ENCODE measurements at regions not wholly inside any gene's neighbourhood (a gene's known extent, or its start where the extent isn't known, plus 50 kb on each side); places are given as distances from the start of the nearest gene placed in this dataset.

- H3K4me3 ChIP-seq (replicated peaks in 1 of 3; ENCODE audit: low read depth in 2 of 3, low read length in 3 of 3), result no peak overlapping the region
- TF ChIP-seq CTCF (IDR thresholded peaks at IDR 0.05), result no peak
- DNase-seq, result no peak
- intact Hi-C loops (cut with micrococcal nuclease), result no loop called here
- no peaks in the 10 kb centered on the region for H3K4me1 ChIP-seq (ENCODE audit: control insufficient read depth in 1 of 2, insufficient read depth in 2 of 2, low read length in 2 of 2)
- Mint-ChIP-seq H3K27ac (no peak overlapping the region), H3K4me1 (no peaks in the 10 kb centered on the region), H3K9me3 (peaks cover 0 to 9% (median 3%) of the 10 kb centered on the region in 7 donors), H3K4me3 (no peak overlapping the region), H3K36me3 (no peaks in the 10 kb centered on the region), H3K27me3 (ENCODE audit: low read depth in 3 of 3) (peaks cover 0 to 3% (median 0%) of the 10 kb centered on the region in 3 donors)
- no peak overlapping the region for H3K4me2 ChIP-seq (replicated peaks; ENCODE audit: extremely low read depth, low read length, poor library complexity, severe bottlenecking)
- peaks cover 8 to 10% of the 10 kb centered on the region in 2 donors for H3K9me3 ChIP-seq (replicated peaks in 1 of 2; ENCODE audit: control insufficient read depth in 1 of 2, insufficient read depth in 1 of 2, low read length in 2 of 2)
- H3K27me3 ChIP-seq (ENCODE audit: control insufficient read depth in 2 of 2, insufficient read depth in 2 of 2, low read length in 2 of 2), result no peaks in the 10 kb centered on the region
- no CpG with 5 or more reads among the region's 5 CpGs for WGBS (ENCODE audit: insufficient coverage)
- no peaks in the 10 kb centered on the region for H3K36me3 ChIP-seq (replicated peaks in 1 of 2; ENCODE audit: control insufficient read depth in 1 of 2, insufficient read depth in 2 of 2, low read length in 2 of 2)
- no peak overlapping the region for H3K27ac ChIP-seq (ENCODE audit: low read depth in 1 of 2, low read length in 2 of 2)
- H3K9ac ChIP-seq (ENCODE audit: insufficient read depth, low read length, poor library complexity, severe bottlenecking), result no peak overlapping the region
- H3K79me2 ChIP-seq (ENCODE audit: insufficient read depth, low read length), result no peaks in the 10 kb centered on the region
- no peak overlapping the region for H2AFZ ChIP-seq (ENCODE audit: insufficient read depth, low read depth, low read length, poor library complexity, severe bottlenecking)
- H4K20me1 ChIP-seq (ENCODE audit: insufficient read depth, low read length), result no peaks in the 10 kb centered on the region
Measured at GRCh38 chr7:110590415-110590814, 500.5 kb upstream of the LRRN3 start.

- peaks cover 0 to 9% (median 3%) of the 10 kb centered on the region in 7 donors for H3K9me3 Mint-ChIP-seq
- H2AFZ ChIP-seq (ENCODE audit: insufficient read depth, low read depth, low read length, poor library complexity, severe bottlenecking), result no peak overlapping the region
- H3K4me3 Mint-ChIP-seq, result no peak overlapping the region
- no peaks in the 10 kb centered on the region for H4K20me1 ChIP-seq (ENCODE audit: insufficient read depth, low read length)
- H3K4me1 ChIP-seq (ENCODE audit: control insufficient read depth in 1 of 2, insufficient read depth in 2 of 2, low read length in 2 of 2), result no peaks in the 10 kb centered on the region
- H3K9me3 ChIP-seq (replicated peaks in 1 of 2; ENCODE audit: control insufficient read depth in 1 of 2, insufficient read depth in 1 of 2, low read length in 2 of 2), result peaks cover 5 to 7% of the 10 kb centered on the region in 2 donors
- no peak overlapping the region for H3K9ac ChIP-seq (ENCODE audit: insufficient read depth, low read length, poor library complexity, severe bottlenecking)
- H3K4me1 Mint-ChIP-seq, result no peaks in the 10 kb centered on the region
- intact Hi-C loops (cut with micrococcal nuclease), result no loop called here
- TF ChIP-seq CTCF (IDR thresholded peaks at IDR 0.05), result no peak
- WGBS (ENCODE audit: insufficient coverage), result no CpG with 5 or more reads among the region's 4 CpGs
- no peaks in the 10 kb centered on the region for H3K36me3 Mint-ChIP-seq
- no peak overlapping the region for H3K27ac ChIP-seq (ENCODE audit: low read depth in 1 of 2, low read length in 2 of 2)
- H3K4me3 ChIP-seq (replicated peaks in 1 of 3; ENCODE audit: low read depth in 2 of 3, low read length in 3 of 3), result no peak overlapping the region
- no peaks in the 10 kb centered on the region for H3K79me2 ChIP-seq (ENCODE audit: insufficient read depth, low read length)
- no peak for DNase-seq
- no peak overlapping the region for H3K4me2 ChIP-seq (replicated peaks; ENCODE audit: extremely low read depth, low read length, poor library complexity, severe bottlenecking)
- peaks cover 0 to 3% (median 0%) of the 10 kb centered on the region in 3 donors for H3K27me3 Mint-ChIP-seq (ENCODE audit: low read depth in 3 of 3)
- H3K27ac Mint-ChIP-seq, result no peak overlapping the region
- no peaks in the 10 kb centered on the region for H3K27me3 ChIP-seq (ENCODE audit: control insufficient read depth in 2 of 2, insufficient read depth in 2 of 2, low read length in 2 of 2)
- H3K36me3 ChIP-seq (replicated peaks in 1 of 2; ENCODE audit: control insufficient read depth in 1 of 2, insufficient read depth in 2 of 2, low read length in 2 of 2), result no peaks in the 10 kb centered on the region
Measured at GRCh38 chr7:110591341-110591740, 499.6 kb upstream of the LRRN3 start.
